ENCODE measurements at regions not wholly inside any gene's neighbourhood (a gene's known extent, or its start where the extent isn't known, plus 50 kb on each side); places are given as distances from the start of the nearest gene placed in this dataset.

GRCh38 chr12:126464153-126464552 is 1398.9 kb downstream of the AACS start:
- DNase-seq (ENCODE audit: extremely low read depth, low read depth, low spot score), result no peak

- no peak for DNase-seq (ENCODE audit: extremely low read depth, low read depth, low spot score)
Observed at GRCh38 chr12:126469211-126469610, 1404.0 kb downstream of the AACS start.

DNA sequence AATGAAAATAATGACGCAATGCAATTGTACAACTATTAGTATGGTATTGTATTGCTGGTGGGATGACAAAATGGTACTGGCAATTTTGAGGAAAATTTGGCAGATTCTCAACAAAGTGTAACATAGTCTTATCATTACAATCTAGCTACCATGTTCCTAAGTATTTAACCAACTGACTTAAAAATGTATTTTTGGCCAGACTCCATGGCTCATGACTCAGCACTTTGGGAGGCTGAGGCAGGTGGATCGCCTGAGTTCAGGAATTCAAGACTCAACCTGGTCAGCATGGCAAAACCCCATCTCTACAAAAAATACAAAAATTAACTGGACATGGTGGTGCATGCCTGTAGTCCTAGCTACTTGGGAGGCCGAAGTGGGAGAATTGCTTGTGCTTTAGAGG is 1409.5 kb downstream of the AACS start:
- DNase-seq (ENCODE audit: extremely low read depth, low read depth, low spot score), result no peak

DNA sequence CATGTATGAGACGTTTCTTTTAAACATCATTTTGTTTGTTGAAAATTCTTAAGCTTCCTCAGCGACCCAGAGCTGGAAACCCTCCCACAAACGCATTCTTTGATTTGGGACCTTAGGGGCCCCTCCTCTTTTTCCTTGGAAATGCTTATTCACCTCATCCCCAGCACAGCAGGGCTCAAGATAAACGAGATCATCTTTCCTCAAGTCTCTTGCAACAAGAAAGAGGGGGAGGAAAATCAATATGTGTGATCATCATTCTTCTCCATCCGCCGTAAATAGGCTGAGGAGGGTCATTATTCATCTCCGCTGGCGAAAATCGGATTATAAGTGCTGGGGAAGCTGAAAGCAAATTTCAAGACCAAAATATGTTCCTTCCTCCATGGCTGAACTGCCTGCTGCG is 1415.2 kb downstream of the AACS start:
- DNase-seq (ENCODE audit: extremely low read depth, low read depth, low spot score), result no peak

GRCh38 chr12:126481688-126482087 is 1416.5 kb downstream of the AACS start:
- DNase-seq (ENCODE audit: extremely low read depth, low read depth, low spot score), result no peak

DNA sequence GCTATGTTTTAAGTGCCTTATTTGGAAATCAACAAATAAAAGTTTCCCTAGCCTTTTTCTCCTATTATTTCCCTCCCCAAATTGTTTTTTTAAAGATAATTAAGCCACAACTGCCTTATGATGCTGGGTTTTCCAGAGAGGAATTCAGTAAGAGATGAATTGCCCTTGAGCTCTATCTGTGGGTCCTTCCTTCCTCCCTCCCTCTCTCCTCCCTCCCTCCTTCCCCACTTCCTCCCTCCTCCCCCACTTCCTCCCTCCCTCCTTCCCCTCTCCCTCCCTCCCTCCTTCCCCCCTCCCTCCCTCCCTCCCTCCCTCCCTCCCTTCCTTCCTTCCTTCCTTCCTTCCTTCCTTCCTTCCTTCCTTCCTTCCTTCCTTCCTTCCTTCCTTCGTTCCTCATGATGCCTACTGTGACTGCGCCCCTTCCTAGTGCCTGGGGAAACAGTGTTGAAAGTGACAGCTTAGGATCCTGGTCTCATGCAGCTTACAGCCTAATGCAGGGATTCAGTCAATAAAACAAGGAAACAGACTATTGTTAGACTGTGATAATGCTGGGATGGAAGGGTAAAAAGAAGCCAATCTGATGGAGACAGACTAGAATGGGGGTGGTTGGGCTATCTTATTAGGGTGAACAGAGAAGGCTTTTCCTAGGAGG is 1417.1 kb downstream of the AACS start:
- no peak for DNase-seq (ENCODE audit: extremely low read depth, low read depth, low spot score)

DNA sequence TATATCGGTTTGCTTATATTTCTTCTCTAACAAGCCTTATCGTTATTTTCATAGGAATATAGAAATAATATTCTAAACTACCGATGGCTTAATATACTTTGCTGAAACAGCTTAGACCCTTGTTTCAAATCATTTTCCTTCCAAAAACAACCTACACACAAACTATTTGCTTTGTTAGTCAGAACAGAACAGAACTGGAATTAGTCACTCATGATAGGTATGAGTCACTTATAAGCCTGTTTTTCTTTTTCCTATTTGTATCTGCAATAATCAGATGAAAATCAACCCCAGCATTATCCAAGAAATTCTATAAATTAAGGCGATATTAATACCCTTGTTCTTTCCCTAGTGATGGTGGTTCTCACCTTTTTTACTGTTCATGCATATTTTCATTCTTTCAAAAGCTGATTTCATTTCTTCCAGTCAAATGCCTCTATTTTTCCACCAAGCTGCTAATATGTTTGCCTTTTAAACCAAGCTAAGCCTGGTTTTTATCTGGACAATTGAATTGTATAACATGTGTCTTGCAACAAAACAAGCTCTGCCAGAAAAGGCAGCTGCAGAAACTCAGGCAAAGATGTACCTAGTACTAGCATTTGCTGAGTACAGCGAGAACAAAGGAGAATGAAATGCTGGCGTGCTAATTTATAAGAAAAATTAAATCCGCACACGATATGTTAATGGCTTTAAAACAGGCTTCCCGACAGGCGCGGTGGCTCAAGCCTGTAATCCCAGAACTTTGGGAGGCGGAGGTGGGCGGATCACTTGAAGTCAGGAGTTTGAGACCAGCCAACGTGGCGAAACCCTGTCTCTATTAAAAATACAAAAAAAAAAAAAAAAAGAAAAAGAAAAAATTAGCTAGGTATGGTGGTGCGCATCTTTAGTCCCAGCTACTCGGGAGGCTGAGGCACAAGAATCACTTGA is 1418.2 kb downstream of the AACS start:
- DNase-seq (ENCODE audit: extremely low read depth, low read depth, low spot score), result no peak

GRCh38 chr12:126487431-126487980 is 1422.3 kb downstream of the AACS start:
- DNase-seq (ENCODE audit: extremely low read depth, low read depth, low spot score), result no peak

DNA sequence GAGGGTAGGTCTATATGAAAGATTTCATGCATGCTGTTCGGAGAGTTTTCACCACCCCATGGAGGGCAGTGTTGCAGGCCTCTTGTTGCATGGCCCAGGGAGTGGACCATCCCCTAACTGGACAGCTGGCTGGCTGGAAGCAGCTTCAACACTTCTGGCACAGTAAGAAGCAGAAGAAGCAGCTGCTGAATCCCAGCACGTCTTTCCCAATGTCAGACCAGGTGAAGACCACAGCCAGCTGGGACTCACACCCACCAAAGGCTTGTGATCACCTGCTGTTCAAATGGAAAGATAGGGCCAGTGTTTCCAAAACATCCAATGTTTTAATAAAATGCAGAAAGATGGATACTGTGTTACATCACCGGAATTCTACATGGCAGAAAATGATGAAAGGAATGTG is 1423.6 kb downstream of the AACS start:
- DNase-seq (ENCODE audit: extremely low read depth, low read depth, low spot score), result no peak

DNA sequence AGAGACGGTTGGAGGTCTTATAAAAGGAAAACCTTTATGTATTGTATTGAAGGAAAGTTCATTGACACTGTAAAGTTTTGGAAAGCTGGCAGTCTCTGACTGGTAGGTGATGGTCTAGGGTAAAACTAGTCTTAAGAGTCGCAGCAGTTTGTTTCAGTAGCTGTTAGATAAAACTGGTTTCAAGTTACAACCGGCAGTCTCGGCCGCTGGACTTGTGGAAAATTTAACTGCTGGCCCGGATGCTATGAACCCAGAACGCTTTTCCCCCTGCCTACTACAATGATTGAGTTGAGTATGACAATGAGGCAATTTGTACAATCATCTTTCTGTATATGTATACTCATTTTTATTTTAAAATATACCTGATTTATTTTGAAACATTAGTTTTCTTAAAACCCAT is 1426.9 kb downstream of the AACS start:
- no peak for DNase-seq (ENCODE audit: extremely low read depth, low read depth, low spot score)

DNA sequence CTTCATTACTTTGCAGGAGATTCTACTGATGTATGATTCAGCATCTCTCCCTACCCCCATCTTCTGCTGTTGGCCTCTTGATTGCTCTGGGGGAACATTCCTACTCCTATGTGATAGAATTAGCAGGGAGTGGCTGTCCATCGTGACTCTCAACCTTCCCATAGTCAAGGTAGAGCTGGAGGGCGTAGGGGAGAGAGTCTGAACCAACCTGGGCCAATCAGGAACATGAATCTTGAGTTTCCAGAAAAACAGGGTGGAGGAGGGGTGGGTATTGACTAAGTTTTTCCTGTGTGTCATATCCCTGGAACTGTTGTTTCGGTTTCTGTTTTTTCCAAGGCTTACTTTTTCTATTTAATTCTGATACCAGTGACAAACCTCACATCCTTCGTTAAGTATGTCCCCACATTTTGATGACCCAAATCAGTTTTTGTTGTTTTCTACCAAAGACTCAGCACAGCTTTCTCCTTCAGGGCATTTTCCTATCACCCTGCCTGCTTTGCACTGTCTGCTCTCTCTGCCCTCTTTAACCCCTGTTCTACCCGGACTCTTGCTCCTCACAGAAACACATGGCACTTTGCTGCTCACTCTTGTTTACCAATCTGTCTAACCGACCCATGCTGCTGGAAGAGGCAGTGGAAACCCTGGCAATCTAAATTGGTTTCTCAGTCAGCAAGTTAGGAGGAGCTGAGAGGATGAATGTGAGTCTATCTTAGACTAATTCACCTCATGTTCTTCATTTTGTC is 1428.3 kb downstream of the AACS start:
- no peak for DNase-seq (ENCODE audit: extremely low read depth, low read depth, low spot score)

DNA sequence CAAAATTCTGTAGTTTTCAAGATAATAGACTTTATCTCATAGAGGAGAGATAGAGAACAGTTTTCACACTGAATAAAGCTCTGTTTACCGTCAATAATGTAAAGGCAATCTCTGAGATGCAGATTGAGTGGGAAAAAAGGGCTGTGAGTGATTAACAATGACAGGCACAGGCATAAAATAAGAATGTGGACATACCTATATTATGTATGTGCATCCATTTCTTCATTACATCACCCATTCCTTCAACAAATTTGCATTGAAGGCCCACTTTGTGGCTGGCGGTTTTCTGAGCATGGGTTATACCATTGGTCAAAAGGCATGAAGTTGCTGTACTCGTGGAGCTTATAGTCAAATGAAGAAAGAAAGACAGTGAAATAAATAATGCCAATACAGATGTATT is 1431.0 kb downstream of the AACS start:
- DNase-seq (ENCODE audit: extremely low read depth, low read depth, low spot score), result no peak

GRCh38 chr12:126506426-126507182 is 1441.4 kb downstream of the AACS start:
- no peak for DNase-seq (ENCODE audit: extremely low read depth, low read depth, low spot score)

GRCh38 chr12:126507231-126507630 is 1442.0 kb downstream of the AACS start:
- DNase-seq (ENCODE audit: extremely low read depth, low read depth, low spot score), result no peak

GRCh38 chr12:126509572-126509971 is 1444.3 kb downstream of the AACS start:
- DNase-seq (ENCODE audit: extremely low read depth, low read depth, low spot score), result no peak

DNA sequence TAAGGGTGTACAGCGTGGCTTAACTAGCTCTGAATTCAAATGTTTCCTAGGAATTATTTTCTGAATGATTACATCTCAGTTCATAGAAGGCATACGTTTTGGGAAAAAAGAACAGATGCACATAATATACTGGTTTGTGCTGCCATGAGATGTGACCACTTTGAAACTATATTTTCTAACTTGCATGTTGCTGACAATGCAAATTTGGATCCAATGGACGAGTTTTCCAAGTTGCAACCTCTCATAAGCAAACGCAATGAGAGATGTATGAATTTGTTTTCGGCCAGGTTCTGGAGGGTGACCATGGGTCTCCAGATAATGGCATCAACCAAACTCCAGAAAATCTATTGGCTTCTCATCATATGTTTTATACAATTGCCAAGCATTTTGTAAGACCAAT is 1445.4 kb downstream of the AACS start:
- DNase-seq (ENCODE audit: extremely low read depth, low read depth, low spot score), result no peak

DNA sequence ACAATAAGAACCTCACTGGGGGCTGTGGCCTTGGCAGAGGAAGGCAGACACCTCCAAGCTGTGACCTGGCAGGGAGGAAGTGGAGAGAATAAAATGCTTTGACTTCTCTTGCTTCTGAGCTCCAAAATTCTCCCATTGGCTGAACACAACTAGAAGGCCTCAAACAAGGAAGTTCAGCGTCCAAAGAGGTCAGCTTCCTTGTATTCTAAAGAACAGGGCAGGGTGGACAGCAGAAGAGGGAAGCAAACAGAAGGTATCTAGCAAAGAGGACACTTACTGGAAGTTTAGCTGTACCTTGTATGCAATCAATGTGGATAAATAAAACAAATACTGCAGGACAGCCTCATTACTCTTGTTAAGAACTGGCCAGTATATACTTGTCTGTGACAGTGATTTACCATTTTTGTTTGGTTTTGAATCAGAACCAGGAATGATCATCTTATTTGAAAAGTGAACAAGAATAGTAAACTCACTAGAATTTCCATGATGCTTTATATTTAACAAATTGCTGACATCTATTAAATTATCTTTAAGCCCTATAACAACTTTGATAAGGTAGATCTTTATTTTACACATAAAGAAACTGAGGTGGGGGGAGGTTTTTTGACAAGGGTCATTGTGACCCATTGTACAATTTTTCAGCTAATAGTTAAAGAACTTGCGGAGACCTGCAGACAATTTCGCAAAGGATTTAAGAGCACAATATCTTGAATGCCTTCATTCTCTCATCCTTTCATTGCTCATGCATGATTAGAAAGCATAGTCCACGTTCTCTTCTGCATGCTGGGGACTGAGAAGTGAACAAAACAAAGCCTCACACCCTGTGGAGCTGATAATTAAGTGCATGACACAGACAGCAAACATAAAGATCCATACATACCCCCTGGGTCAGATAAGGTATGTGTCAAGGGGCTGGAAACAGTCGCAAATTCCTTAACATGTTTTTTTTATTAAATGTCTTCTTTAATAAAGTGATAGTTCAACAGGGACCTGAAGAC is 1448.0 kb downstream of the AACS start:
- no peak for DNase-seq (ENCODE audit: extremely low read depth, low read depth, low spot score)

GRCh38 chr12:126518596-126519200 is 1453.5 kb downstream of the AACS start:
- no peak for DNase-seq (ENCODE audit: extremely low read depth, low read depth, low spot score)

DNA sequence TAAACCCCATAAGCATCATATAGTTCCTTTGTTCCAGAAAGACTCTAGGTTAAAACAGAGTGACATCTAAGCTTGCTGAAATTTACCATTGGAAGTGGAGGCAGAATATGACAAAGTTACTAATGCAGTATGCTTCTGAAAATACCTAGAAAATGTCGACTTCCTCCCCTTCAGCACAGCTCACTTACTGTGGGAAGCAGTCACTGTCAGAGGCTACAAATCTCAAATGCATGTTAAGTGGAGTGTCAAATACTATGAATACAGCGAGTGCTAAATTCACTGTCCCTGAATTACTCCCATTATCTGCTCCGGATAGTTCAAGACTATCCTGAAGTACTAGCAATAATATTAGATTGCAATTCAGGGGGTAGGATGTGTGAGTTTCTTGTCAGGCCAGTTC is 1454.6 kb downstream of the AACS start:
- no peak for DNase-seq (ENCODE audit: extremely low read depth, low read depth, low spot score)

Measured in glomerular endothelial cell (primary cell).